ENCODE measurements at regions not wholly inside any gene's neighbourhood (a gene's known extent, or its start where the extent isn't known, plus 50 kb on each side); places are given as distances from the start of the nearest gene placed in this dataset.

DNA sequence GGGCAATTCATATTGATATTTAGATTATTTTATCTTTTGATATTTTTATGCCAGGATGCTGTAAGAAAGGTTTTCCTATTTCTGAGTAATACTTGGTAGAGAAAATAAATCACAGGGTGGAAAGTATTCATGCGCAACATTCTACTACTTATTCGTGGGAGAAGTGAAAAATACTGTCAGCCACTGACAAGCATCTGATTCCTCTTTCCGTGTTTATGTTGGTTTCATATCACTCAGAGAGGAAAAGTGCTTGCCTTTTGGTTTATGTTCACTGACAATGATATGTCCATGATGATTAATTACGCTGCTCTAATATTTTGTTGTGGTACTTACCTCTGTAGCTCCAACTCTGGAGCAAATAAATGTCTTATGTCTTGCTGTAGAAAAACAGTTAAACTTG is 429.4 kb downstream of the EDEM1 start:
- H3K36me3 ChIP-seq (ENCODE audit: low read depth), result no peaks in the 10 kb centered on the region
- no peaks in the 10 kb centered on the region for H3K9me3 ChIP-seq (ENCODE audit: insufficient read depth, low read depth)
- intact Hi-C loops (cut with micrococcal nuclease; ENCODE audit: unreplicated experiment), result no loop called here
- H4K20me1 ChIP-seq (ENCODE audit: insufficient read depth), result no peaks in the 10 kb centered on the region
- H3K9me2 ChIP-seq (ENCODE audit: insufficient read depth), result 0 out of 2 replicates have a peak, but pooled peaks cover 4% of the 10 kb centered on the region
- CTCF ChIA-PET, result no interaction called here
- H3K79me2 ChIP-seq (ENCODE audit: low read depth), result no peaks in the 10 kb centered on the region
- TF ChIP-seq, protein P1, sequence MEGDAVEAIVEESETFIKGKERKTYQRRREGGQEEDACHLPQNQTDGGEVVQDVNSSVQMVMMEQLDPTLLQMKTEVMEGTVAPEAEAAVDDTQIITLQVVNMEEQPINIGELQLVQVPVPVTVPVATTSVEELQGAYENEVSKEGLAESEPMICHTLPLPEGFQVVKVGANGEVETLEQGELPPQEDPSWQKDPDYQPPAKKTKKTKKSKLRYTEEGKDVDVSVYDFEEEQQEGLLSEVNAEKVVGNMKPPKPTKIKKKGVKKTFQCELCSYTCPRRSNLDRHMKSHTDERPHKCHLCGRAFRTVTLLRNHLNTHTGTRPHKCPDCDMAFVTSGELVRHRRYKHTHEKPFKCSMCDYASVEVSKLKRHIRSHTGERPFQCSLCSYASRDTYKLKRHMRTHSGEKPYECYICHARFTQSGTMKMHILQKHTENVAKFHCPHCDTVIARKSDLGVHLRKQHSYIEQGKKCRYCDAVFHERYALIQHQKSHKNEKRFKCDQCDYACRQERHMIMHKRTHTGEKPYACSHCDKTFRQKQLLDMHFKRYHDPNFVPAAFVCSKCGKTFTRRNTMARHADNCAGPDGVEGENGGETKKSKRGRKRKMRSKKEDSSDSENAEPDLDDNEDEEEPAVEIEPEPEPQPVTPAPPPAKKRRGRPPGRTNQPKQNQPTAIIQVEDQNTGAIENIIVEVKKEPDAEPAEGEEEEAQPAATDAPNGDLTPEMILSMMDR (conservative IDR thresholded peaks at IDR 0.05), result no peak
- TF ChIP-seq EZH2 (IDR thresholded peaks at IDR 0.05; ENCODE audit: low read depth), result no peak
- H3K4me2 ChIP-seq, result no peak overlapping the region
- BruUV-seq (replicated peaks), result no TSS peak
- no peak overlapping the region for H3K27ac ChIP-seq
- no peaks in the 10 kb centered on the region for H3K27me3 ChIP-seq (ENCODE audit: insufficient read depth, low read depth)
- no peaks in the 10 kb centered on the region for H3F3A ChIP-seq (ENCODE audit: insufficient read depth, low read depth)
- no peaks in the 10 kb centered on the region for H3K4me1 ChIP-seq (replicated peaks; ENCODE audit: insufficient read depth)
- POLR2A ChIA-PET (ENCODE audit: unreplicated experiment), result no interaction called here
- DNase-seq, result no peak
- H3K4me3 ChIP-seq, result no peak overlapping the region
- H2AFZ ChIP-seq, result no peak overlapping the region

DNA sequence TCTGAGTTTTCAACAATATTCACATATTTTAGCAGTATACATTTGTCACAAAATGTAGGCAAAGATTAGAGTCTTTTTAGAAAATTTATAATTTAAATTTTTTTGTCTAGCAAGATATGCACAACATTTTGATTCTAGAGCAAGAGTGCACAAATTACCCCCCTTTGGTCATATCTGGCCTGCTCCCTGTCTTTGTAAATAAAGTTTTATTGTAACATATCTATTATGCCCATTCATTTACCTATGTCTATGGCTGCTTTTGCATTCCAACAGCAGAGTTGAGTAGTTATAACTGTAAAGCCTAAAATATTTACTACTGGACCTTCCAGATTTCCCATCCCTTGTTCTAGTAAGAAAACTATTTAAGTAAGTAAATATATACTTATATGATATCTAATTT is 430.7 kb downstream of the EDEM1 start:
- BruUV-seq (replicated peaks), result no TSS peak
- no peaks in the 10 kb centered on the region for H3F3A ChIP-seq (ENCODE audit: insufficient read depth, low read depth)
- no peaks in the 10 kb centered on the region for H3K27me3 ChIP-seq (ENCODE audit: insufficient read depth, low read depth)
- intact Hi-C loops (cut with micrococcal nuclease; ENCODE audit: unreplicated experiment), result no loop called here
- H3K4me1 ChIP-seq (replicated peaks; ENCODE audit: insufficient read depth), result no peaks in the 10 kb centered on the region
- DNase-seq, result no peak
- ChIA-PET POLR2A (ENCODE audit: unreplicated experiment) (no interaction called here), CTCF (no interaction called here)
- H3K4me2 ChIP-seq, result no peak overlapping the region
- no peaks in the 10 kb centered on the region for H3K79me2 ChIP-seq (ENCODE audit: low read depth)
- no peaks in the 10 kb centered on the region for H4K20me1 ChIP-seq (ENCODE audit: insufficient read depth)
- TF ChIP-seq, protein P1 (conservative IDR thresholded peaks at IDR 0.05), result no peak
- TF ChIP-seq EZH2 (IDR thresholded peaks at IDR 0.05; ENCODE audit: low read depth), result no peak
- H3K27ac ChIP-seq, result no peak overlapping the region
- H3K36me3 ChIP-seq (ENCODE audit: low read depth), result no peaks in the 10 kb centered on the region
- no peak overlapping the region for H3K4me3 ChIP-seq
- 0 out of 2 replicates have a peak, but pooled peaks cover 4% of the 10 kb centered on the region for H3K9me2 ChIP-seq (ENCODE audit: insufficient read depth)
- H3K9me3 ChIP-seq (ENCODE audit: insufficient read depth, low read depth), result no peaks in the 10 kb centered on the region
- H2AFZ ChIP-seq, result no peak overlapping the region

DNA sequence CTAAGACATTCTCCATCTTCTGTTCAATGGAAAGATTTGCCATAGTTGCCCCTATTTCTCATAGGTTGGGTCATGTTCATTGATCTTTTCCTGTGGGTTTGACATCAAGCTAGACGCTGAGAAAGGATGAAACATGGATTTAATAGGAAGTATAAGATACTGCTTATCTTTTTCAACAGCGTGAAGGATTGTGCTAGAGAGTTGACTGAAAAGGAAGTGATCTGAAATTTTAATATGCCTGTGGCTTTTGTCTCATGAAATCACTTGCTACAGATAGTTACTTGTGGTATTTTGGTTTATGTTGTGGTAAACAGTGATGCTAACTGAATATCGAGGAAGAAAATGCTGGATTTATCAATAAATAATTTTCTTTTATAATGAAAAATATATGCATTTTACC is 442.9 kb downstream of the EDEM1 start:
- no peaks in the 10 kb centered on the region for H4K20me1 ChIP-seq (ENCODE audit: insufficient read depth)
- intact Hi-C loops (cut with micrococcal nuclease; ENCODE audit: unreplicated experiment), result no loop called here
- no peaks in the 10 kb centered on the region for H3K36me3 ChIP-seq (ENCODE audit: low read depth)
- CTCF ChIA-PET, result no interaction called here
- POLR2A ChIA-PET (ENCODE audit: unreplicated experiment), result interaction anchor here (0.7 kb wide), 1 partner anchor 1082 kb away, joined by 3 read pairs; no protein-coding TSS in a partner anchor
- H3K9me3 ChIP-seq (ENCODE audit: insufficient read depth, low read depth), result no peaks in the 10 kb centered on the region
- TF ChIP-seq, protein P1 (conservative IDR thresholded peaks at IDR 0.05), result no peak
- no peak for TF ChIP-seq EZH2 (IDR thresholded peaks at IDR 0.05; ENCODE audit: low read depth)
- no peak overlapping the region for H3K4me3 ChIP-seq
- H3K79me2 ChIP-seq (ENCODE audit: low read depth), result no peaks in the 10 kb centered on the region
- no peak overlapping the region for H2AFZ ChIP-seq
- BruUV-seq (replicated peaks), result no TSS peak
- H3K9me2 ChIP-seq (ENCODE audit: insufficient read depth), result no peaks in the 10 kb centered on the region
- H3K27me3 ChIP-seq (ENCODE audit: insufficient read depth, low read depth), result no peaks in the 10 kb centered on the region
- no peaks in the 10 kb centered on the region for H3F3A ChIP-seq (ENCODE audit: insufficient read depth, low read depth)
- no peak overlapping the region for H3K27ac ChIP-seq
- H3K4me1 ChIP-seq (replicated peaks; ENCODE audit: insufficient read depth), result no peaks in the 10 kb centered on the region
- no peak overlapping the region for H3K4me2 ChIP-seq
- DNase-seq, result no peak
